Peyer's patch (tissue), 4 donors: ENCODE measurements at regions not wholly inside any gene's neighbourhood (a gene's known extent, or its start where the extent isn't known, plus 50 kb on each side); places are given as distances from the start of the nearest gene placed in this dataset.

Source experiments
- DNase-seq, 3 donors: peaks; one replicate each; pipeline ENCODE4 v3.0.0-alpha.2; 2017 to 2019
- H3K27ac ChIP-seq, 4 donors: fragments of 200-600 bp; sonication (generic); one replicate each; pipeline ENCODE4 v1.5.1; 2016 to 2019
- H3K27me3 ChIP-seq, 2 donors: fragments of 200-600 bp; sonication (generic); one replicate each; pipeline ENCODE4 v1.5.1; 2019
- H3K36me3 ChIP-seq, 3 donors: fragments of 200-600 bp; sonication (generic); one replicate each; pipeline ENCODE4 v1.5.1; 2016 to 2019
- H3K4me1 ChIP-seq, 4 donors: fragments of 200-600 bp; sonication (generic); one replicate each; pipeline ENCODE4 v1.5.1; 2016 to 2019
- H3K4me3 ChIP-seq, 4 donors: fragments of 200-600 bp; sonication (generic); 1 replicate in 3 of 4; 2 replicates in 1 of 4; pipeline ENCODE4 v1.5.1; 2016 to 2019; ENCODE audit warnings: mild to moderate bottlenecking in 1 of 4
- H3K9me3 ChIP-seq, 4 donors: fragments of 200-600 bp; sonication (generic); one replicate each; pipeline ENCODE4 v1.5.1; 2016 to 2019; ENCODE audit warnings: mild to moderate bottlenecking in 1 of 4
- CTCF ChIP-seq, 6 experiments: fragments of 450-650 bp in 4 of 6; fragments of 200-600 bp in 2 of 6; sonication (generic) in 1 of 6; IDR thresholded peaks; one replicate each; pipeline ENCODE4 v1.5.1; 2017 to 2019; ENCODE audit warnings: antibody characterized with exemption in 6 of 6, mild to moderate bottlenecking in 3 of 6, moderate library complexity in 1 of 6
- POLR2A ChIP-seq, 2 donors: fragments of 450-650 bp; IDR thresholded peaks; one replicate each; pipeline ENCODE4 v1.5.1; 2017; ENCODE audit warnings: antibody characterized with exemption in 2 of 2, mild to moderate bottlenecking in 2 of 2, moderate library complexity in 2 of 2

GRCh38 chr2:205913668-205914067 is 172.3 kb downstream of the INO80D start:
- H3K4me1 ChIP-seq: peaks cover 0 to 38% (median 0%) of the 10 kb centered on the region in 4 donors
- H3K27me3 ChIP-seq: no peaks in the 10 kb centered on the region
- DNase-seq: no peak
- no peak overlapping the region for H3K4me3 ChIP-seq
- peak in 3 of 6 experiments; percentile 13 to 20 (median 17) for TF ChIP-seq CTCF (IDR thresholded peaks at IDR 0.05)
- TF ChIP-seq POLR2A (IDR thresholded peaks at IDR 0.05): no peak
- peak overlapping the region in 2 of 4 donors; percentile 71 to 86 for H3K27ac ChIP-seq
- no peaks in the 10 kb centered on the region for H3K9me3 ChIP-seq
- no peaks in the 10 kb centered on the region for H3K36me3 ChIP-seq

- no peak overlapping the region for H3K4me3 ChIP-seq
- TF ChIP-seq CTCF (IDR thresholded peaks at IDR 0.05) (no peak), POLR2A (IDR thresholded peaks at IDR 0.05) (no peak)
- H3K9me3 ChIP-seq: no peaks in the 10 kb centered on the region
- H3K36me3 ChIP-seq: no peaks in the 10 kb centered on the region
- no peak for DNase-seq
- H3K27me3 ChIP-seq: no peaks in the 10 kb centered on the region
- no peak overlapping the region for H3K27ac ChIP-seq
- peaks cover 0 to 43% (median 0%) of the 10 kb centered on the region in 4 donors for H3K4me1 ChIP-seq
These were observed 174.7 kb downstream of the INO80D start for GRCh38 chr2:205911306-205911705.

- Histone ChIP-seq H3K27me3 (no peaks in the 10 kb centered on the region), H3K4me3 (no peak overlapping the region), H3K27ac (peak overlapping the region in 2 of 4 donors; percentile 19 to 36), H3K4me1 (peaks cover 0 to 28% (median 0%) of the 10 kb centered on the region in 4 donors), H3K9me3 (no peaks in the 10 kb centered on the region), H3K36me3 (no peaks in the 10 kb centered on the region)
- no peak for TF ChIP-seq CTCF (IDR thresholded peaks at IDR 0.05)
- no peak for TF ChIP-seq POLR2A (IDR thresholded peaks at IDR 0.05)
- DNase-seq: peak in 1 of 3 donors; percentile 55
These were observed 176.8 kb downstream of the INO80D start for GRCh38 chr2:205909184-205909572.

- no peaks in the 10 kb centered on the region for H3K27me3 ChIP-seq
- peak overlapping the region in 2 of 4 donors; percentile 19 to 36 for H3K27ac ChIP-seq
- no peaks in the 10 kb centered on the region for H3K36me3 ChIP-seq
- no peaks in the 10 kb centered on the region for H3K9me3 ChIP-seq
- no peak overlapping the region for H3K4me3 ChIP-seq
- H3K4me1 ChIP-seq: peaks cover 0 to 29% (median 0%) of the 10 kb centered on the region in 4 donors
- TF ChIP-seq POLR2A (IDR thresholded peaks at IDR 0.05): no peak
- no peak for TF ChIP-seq CTCF (IDR thresholded peaks at IDR 0.05)
- no peak for DNase-seq
These were observed 177.5 kb downstream of the INO80D start for GRCh38 chr2:205908212-205909183.

GRCh38 chr2:205906419-205906818 is 179.6 kb downstream of the INO80D start:
- Histone ChIP-seq H3K36me3 (no peaks in the 10 kb centered on the region), H3K27me3 (no peaks in the 10 kb centered on the region), H3K4me3 (no peak overlapping the region), H3K9me3 (no peaks in the 10 kb centered on the region), H3K4me1 (peaks cover 0 to 42% (median 0%) of the 10 kb centered on the region in 4 donors), H3K27ac (no peak overlapping the region)
- no peak for DNase-seq
- no peak for TF ChIP-seq POLR2A (IDR thresholded peaks at IDR 0.05)
- no peak for TF ChIP-seq CTCF (IDR thresholded peaks at IDR 0.05)
